SK-N-MC (cell line): ENCODE measurements at regions not wholly inside any gene's neighbourhood (a gene's known extent, or its start where the extent isn't known, plus 50 kb on each side); places are given as distances from the start of the nearest gene placed in this dataset.

Experiments
- EZH2 ChIP-seq: fragments of 200-600 bp; sonication (generic); IDR thresholded peaks from one replicate; pipeline ENCODE4 v1.6.1; 2017; ENCODE audit warnings: antibody characterized with exemption
- FOXP2 ChIP-seq: optimal IDR thresholded peaks from 2 replicates; pipeline ENCODE3; 2011; ENCODE audit warnings: mild to moderate bottlenecking, moderate library complexity; ENCODE audit not compliant: insufficient read depth; ENCODE audit errors: extremely low read length, control extremely low read depth
- POLR2AphosphoS5 ChIP-seq: IDR thresholded peaks from 2 replicates; pipeline ENCODE4 v1.6.1; 2012; ENCODE audit warnings: mild to moderate bottlenecking, low read depth, low read length, borderline replicate concordance

DNA sequence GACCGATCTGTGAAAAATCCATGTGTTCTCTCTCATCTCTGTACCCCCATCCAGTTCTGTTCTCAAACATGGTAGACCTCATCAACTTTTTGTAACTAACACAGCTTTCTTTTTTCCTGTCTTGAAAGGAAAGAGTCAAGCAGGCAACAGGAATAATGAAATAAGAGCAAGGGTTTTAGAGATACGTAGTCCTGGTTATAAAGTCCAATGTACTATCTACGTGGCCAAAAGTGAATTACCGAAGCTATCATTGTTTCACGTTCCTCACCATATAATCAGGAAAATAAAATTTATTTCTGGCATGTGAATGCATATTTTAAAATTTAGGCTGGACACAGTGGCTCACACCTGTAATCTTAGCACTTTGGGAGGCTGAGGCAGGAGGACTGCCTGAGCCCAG lies 472.2 kb upstream of the ANO3 start:
- TF ChIP-seq POLR2AphosphoS5 (no peak), EZH2 (no peak), FOXP2 (no peak)
